ENCODE measurements at regions not wholly inside any gene's neighbourhood (a gene's known extent, or its start where the extent isn't known, plus 50 kb on each side); places are given as distances from the start of the nearest gene placed in this dataset.
"Not testable (repeated sequence)": the region's sequence is repeated elsewhere in the genome, so short reads cannot be mapped to it uniquely, and the experiment has no call there.

GRCh38 chr13:112158961-112159360, 92.0 kb downstream of the SOX1 start:
- H3K9me3 ChIP-seq, result peaks cover 0 to 9% (median 0%) of the 10 kb centered on the region in 4 donors
- H3K4me3 ChIP-seq, result no peak overlapping the region
- H3K36me3 ChIP-seq, result no peaks in the 10 kb centered on the region
- no peaks in the 10 kb centered on the region for H3K27me3 ChIP-seq
- 66 to 74% methylated on average over 5 of the region's 5 CpGs for WGBS, 2 donors
- H3K4me1 ChIP-seq, result no peaks in the 10 kb centered on the region
- no peak overlapping the region for H3K27ac ChIP-seq
- TF ChIP-seq POLR2A (IDR thresholded peaks at IDR 0.05), result no peak
- no peak for TF ChIP-seq EP300 (IDR thresholded peaks at IDR 0.05)
- TF ChIP-seq, protein P1, sequence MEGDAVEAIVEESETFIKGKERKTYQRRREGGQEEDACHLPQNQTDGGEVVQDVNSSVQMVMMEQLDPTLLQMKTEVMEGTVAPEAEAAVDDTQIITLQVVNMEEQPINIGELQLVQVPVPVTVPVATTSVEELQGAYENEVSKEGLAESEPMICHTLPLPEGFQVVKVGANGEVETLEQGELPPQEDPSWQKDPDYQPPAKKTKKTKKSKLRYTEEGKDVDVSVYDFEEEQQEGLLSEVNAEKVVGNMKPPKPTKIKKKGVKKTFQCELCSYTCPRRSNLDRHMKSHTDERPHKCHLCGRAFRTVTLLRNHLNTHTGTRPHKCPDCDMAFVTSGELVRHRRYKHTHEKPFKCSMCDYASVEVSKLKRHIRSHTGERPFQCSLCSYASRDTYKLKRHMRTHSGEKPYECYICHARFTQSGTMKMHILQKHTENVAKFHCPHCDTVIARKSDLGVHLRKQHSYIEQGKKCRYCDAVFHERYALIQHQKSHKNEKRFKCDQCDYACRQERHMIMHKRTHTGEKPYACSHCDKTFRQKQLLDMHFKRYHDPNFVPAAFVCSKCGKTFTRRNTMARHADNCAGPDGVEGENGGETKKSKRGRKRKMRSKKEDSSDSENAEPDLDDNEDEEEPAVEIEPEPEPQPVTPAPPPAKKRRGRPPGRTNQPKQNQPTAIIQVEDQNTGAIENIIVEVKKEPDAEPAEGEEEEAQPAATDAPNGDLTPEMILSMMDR (IDR thresholded peaks at IDR 0.05), result no peak
- no peak for DNase-seq (ENCODE audit: low spot score in 2 of 2)

DNA sequence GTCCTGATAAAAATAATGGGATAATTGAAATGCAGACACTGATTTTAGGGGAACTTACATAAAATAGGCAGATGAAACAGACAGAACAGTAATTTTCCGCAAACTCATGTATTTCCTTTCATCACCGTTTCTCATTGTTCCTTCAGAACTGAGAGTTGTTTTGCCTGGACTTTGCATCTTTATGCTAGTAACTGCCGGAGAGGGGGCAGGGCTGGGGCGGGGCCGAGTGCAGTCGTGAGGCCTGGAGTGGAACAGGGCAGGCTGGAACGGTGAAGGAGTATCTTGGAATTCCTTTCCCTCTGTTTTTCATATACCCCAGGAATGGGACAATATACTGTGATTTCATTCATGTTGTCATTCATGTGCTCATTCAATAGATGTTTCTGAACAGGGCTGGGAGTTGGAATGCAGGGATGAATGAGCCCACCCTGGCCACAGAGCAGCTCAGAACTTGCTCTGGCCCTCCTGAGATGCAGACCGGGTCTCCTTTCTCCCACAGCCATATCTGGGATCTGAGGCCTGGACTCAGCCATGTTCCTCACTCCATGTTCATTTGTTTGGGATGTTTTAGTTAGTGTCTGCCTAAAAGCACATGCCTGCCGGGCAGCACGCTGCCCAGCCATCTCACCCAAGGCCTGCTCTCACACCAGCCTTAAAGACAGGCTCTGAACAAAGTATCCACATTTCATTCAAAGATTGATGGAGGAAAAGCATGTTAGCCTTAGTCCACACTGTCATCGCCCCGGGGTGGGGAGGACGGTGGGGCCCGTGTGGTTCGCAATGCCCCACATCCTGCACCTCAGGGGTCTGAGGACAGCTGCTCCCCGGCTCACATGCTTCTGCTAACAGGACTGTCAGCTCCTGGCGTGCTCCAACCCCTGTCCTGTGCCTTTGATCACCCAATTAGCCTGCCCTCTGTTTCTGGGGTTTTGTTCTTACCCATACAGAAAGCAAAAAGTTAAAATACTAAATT, 92.9 kb downstream of the SOX1 start:
- Histone ChIP-seq H3K36me3 (no peaks in the 10 kb centered on the region), H3K27ac (no peak overlapping the region), H3K9me3 (peaks cover 0 to 9% (median 0%) of the 10 kb centered on the region in 4 donors), H3K27me3 (no peaks in the 10 kb centered on the region), H3K4me3 (no peak overlapping the region), H3K4me1 (no peaks in the 10 kb centered on the region)
- no peak for DNase-seq (ENCODE audit: low spot score in 2 of 2)
- TF ChIP-seq, protein P1 (IDR thresholded peaks at IDR 0.05), result no peak
- TF ChIP-seq EP300 (IDR thresholded peaks at IDR 0.05) (no peak), POLR2A (IDR thresholded peaks at IDR 0.05) (no peak)
- 60 to 61% methylated on average over 17 of the region's 17 CpGs for WGBS, 2 donors

GRCh38 chr13:112160558-112160957, 93.6 kb downstream of the SOX1 start:
- H3K36me3 ChIP-seq, result no peaks in the 10 kb centered on the region
- TF ChIP-seq POLR2A (IDR thresholded peaks at IDR 0.05) (no peak), EP300 (IDR thresholded peaks at IDR 0.05) (no peak)
- TF ChIP-seq, protein P1 (IDR thresholded peaks at IDR 0.05), result no peak
- no peak for DNase-seq (ENCODE audit: low spot score in 2 of 2)
- H3K9me3 ChIP-seq, result peaks cover 0 to 9% (median 0%) of the 10 kb centered on the region in 4 donors
- H3K4me3 ChIP-seq, result no peak overlapping the region
- H3K4me1 ChIP-seq, result no peaks in the 10 kb centered on the region
- H3K27me3 ChIP-seq, result no peaks in the 10 kb centered on the region
- no peak overlapping the region for H3K27ac ChIP-seq
- WGBS, 2 donors, result 64 to 69% methylated on average over 14 of the region's 14 CpGs

GRCh38 chr13:112161521-112162301, 94.8 kb downstream of the SOX1 start:
- H3K27ac ChIP-seq, result no peak overlapping the region
- H3K4me1 ChIP-seq, result no peaks in the 10 kb centered on the region
- TF ChIP-seq EP300 (IDR thresholded peaks at IDR 0.05) (no peak), POLR2A (IDR thresholded peaks at IDR 0.05) (no peak)
- TF ChIP-seq, protein P1 (IDR thresholded peaks at IDR 0.05), result no peak
- H3K27me3 ChIP-seq, result no peaks in the 10 kb centered on the region
- H3K4me3 ChIP-seq, result no peak overlapping the region
- H3K9me3 ChIP-seq, result peaks cover 0 to 9% (median 0%) of the 10 kb centered on the region in 4 donors
- DNase-seq (ENCODE audit: low spot score in 2 of 2), result no peak
- 46 to 47% methylated on average over 21 of the region's 21 CpGs for WGBS, 2 donors
- H3K36me3 ChIP-seq, result no peaks in the 10 kb centered on the region

GRCh38 chr13:112163691-112164660, 97.0 kb downstream of the SOX1 start:
- not testable (repeated sequence) for DNase-seq (ENCODE audit: low spot score in 2 of 2); H3K27me3 ChIP-seq; H3K27ac ChIP-seq; H3K9me3 ChIP-seq; H3K36me3 ChIP-seq; H3K4me1 ChIP-seq; H3K4me3 ChIP-seq
- 95% methylated on average over 86 to 97 of the region's 97 CpGs for WGBS, 2 donors
